Renal pelvis (tissue), 1 donor: ENCODE measurements at regions not wholly inside any gene's neighbourhood (a gene's known extent, or its start where the extent isn't known, plus 50 kb on each side); places are given as distances from the start of the nearest gene placed in this dataset.
"Not testable (repeated sequence)": the region's sequence is repeated elsewhere in the genome, so short reads cannot be mapped to it uniquely, and the experiment has no call there.

Experiments used
- DNase-seq: peaks from one replicate; pipeline ENCODE4 v3.0.0-alpha.2; 2013

GRCh38 chr14:53743371-53743770 lies 213.3 kb downstream of the BMP4 start:
- DNase-seq, result no peak

GRCh38 chr14:53742233-53742620 lies 214.4 kb downstream of the BMP4 start:
- DNase-seq, result no peak

DNA sequence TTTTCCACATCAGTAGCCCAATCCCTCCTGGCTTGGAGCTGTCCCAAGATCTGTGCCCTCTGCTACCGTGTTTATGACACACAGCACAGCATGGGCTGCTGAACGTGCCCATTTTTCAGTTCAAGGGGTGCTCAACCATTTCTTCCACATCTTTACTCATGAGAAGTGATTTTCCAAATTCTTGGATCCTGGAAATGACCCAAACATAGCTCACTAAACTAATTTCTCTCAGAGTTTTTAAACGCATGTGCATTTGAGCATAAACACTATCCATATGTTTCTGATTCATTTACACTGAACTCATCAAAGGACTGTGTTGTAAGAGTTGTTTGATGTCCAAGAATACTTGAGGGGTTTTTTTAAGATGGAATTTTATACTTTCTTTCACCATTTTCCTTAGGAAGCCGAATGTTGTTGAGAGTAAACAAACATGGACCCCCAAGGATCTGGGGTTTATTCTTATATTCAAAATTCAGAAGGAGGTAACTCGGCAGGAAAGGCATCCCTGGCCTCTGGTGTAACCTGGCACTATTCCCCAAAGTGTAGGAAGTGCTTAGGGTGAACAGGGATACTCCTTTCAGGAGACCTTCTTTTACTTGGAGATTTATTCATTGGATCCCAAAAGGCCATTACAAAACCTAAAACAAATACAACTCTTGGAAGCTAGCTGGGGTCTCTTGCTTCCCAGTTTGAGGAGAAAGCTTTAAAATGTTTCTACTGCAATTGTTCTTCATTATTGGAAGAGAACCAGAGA lies 215.0 kb downstream of the BMP4 start:
- DNase-seq, result no peak

- no peak for DNase-seq
Observed at GRCh38 chr14:53740570-53740969, 216.1 kb downstream of the BMP4 start.

DNA sequence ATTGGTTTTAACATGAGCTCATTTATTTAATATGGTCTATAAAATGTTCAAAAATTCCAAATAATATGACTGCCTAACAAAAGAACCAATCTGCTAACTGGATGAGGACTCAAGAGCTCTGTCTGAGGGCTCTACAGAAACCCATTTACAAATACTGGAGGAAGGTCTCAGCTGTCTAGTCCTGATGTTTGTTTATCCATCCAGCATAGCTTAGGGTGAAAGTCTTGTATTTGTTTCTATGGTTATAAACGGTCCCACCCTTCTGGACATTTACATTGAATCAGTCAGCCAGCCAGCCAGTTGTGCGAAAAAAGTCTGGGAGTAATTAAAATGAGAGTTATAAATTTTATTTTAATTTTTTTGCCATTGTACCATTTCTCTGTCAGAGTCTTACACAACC lies 220.7 kb downstream of the BMP4 start:
- no peak for DNase-seq

GRCh38 chr14:53723221-53723620 lies 233.4 kb downstream of the BMP4 start:
- DNase-seq, result no peak

- no peak for DNase-seq
Observed at GRCh38 chr14:53719536-53719935, 237.1 kb downstream of the BMP4 start.

DNA sequence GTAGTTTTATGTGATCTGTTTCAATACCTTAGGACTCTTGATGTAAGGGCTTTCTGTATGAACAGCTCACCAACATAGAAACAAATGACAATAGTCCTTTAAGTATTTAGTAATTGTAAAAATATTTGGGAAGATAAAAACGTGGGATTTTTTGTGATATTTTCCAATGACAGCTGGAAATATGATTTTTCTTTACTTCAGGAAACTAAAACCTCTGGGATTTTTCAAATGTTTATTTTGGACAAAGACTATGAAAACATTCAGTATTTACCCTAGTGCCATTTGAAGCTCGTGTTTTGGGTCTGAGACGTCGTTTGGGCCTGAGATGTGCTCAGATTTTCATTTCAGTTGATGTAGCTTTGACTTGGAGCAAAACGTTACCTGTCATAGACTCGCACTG lies 240.0 kb downstream of the BMP4 start:
- DNase-seq, result no peak

DNA sequence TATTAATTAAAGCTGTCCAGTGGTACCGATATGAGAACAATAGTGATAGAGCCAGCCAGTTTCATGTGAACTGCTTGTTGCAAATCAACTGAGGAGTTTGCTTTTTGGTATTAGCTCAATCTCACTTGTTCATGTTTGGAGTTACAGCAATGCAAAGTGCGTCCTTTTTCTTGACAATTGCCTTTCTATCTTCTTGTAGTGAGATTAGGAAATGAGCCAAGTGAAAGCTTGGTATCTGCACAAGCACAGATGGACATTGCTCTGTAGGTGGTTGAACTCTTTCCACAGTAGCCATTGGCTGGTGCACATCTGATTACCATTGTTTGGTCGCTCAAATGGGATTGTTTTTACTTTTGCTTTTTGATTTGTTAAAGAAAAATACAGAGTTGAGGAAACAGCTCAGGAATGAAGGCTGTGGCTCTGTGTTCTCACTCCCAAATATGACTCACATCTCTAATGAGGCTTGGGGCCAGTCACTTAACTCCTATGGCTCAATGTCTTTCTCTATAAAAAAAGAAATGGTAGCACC lies 241.4 kb downstream of the BMP4 start:
- DNase-seq, result no peak

DNA sequence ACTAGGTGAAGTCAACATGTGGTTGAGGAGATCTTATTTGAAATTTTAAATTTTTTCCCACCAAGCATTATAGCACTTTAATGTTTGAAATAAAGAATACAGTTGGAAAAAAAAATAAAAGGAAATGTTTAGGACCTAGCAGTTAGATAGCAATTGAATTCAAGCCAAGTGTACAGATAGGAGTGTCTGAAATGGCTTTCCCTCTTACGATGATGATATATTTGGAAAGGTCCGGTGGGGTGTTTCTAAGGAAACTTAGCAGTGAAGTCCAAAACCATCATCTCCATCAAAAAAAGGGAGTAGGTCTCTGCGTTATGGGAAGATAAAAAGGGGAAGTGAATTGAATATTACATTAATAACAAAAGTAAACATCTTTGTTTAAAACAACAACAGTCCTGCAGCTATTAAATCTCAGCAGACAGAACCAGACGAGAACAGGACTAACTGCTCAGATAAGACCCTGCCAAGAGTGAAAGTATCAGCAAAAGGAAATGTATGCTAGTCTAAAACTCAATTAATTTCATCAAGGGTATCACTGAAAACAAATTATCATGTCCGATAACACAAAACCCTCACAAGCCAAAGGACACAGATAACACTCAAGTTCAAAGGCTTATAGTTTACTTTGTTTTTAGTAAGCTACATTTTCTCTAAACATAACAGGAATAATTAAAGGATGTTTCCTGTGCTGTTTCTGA lies 242.0 kb downstream of the BMP4 start:
- peak; percentile 47 for DNase-seq

GRCh38 chr14:53712901-53713300 lies 243.7 kb downstream of the BMP4 start:
- not testable (repeated sequence) for DNase-seq

DNA sequence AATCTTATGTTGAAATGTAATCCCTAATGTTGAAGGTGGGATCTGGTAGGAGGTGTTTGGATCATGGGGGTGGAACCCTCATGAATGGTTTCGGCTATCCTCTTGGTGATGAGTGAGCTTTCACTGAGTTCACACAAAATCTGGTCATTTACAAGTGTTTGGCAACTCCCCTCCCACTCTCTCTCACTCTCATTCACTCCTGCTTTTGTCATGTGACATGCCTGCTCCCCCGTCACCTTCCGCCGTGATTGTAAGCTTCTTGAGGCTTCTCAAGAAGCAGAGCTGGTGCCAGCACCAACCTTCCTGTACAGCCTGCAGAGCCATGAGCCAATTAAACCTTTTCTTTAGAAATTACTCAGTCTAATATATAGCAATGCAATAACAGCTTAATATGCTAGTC lies 245.4 kb downstream of the BMP4 start:
- no peak for DNase-seq

DNA sequence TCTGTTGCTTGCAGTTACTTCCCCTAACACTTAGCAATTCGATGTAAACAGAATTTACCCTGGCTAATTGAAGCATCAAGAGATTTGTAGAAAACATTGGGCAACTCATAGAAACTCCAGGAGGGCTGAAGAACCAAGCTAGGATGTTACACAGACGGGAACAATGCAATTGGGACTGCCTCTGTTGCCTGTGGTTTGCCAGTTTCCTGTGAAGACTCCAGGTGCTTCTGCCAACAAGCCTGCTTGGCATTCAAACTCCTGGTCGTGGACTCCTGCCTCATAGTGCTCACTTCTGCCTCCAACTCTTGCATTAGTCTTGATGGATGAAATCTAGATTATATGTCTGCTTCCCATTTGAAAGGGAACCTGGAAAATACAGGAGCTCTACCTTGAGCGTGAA lies 246.0 kb downstream of the BMP4 start:
- DNase-seq, result no peak

- no peak for DNase-seq
Observed at GRCh38 chr14:53709381-53709780, 247.2 kb downstream of the BMP4 start.

DNA sequence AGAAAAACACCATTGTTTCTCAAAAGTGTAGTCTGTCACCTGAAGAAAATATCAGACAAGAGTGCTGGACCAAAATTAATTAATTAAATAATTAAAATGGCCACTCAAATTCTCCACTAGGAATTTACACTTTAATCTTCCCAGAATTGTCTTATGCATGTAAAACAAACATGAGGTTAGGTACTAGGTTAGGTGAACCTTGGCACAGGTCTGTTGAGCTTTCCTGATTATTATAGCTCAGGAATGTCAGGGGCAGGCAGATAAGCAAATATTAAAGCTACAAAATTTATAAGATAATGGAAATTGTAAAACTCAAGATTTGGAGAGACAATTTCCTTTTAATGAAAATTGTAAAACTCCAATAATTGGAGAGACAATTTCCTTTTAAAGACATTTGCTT lies 253.2 kb downstream of the BMP4 start:
- DNase-seq, result no peak

DNA sequence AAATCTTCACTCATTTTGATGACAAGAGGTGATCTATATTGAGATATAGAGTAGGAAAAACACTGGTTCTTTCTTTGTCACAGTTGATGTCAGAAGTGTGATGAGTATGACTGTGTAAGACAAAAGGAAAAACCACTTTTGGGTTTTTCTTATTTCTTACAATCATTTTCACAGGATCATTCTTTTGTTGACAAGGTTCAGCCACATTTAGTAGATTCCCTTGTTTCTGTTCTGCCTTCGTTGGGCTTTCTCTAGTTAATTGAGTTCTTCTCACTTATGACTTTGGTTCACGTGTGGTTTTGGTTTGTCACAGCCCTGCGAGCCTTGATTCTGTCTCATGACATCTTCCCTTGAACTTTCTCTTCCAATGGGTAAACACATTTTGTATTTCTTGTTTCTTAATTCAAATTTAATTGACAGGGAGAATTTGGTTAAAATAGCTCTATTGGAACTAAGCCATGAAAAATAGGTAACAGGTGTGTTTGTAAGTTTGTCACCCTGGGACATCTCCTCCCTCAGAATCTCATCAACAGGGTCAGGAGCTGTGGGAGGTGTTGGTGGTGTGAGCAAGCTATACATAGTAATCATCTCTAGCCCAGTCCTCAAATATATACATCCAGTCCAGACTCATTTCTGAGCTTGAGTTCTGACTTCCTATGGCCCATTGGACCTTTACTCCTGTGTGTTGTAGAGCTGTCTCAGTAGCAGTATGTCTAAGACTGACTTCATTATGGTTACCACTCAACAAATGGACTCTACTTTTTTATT lies 255.3 kb downstream of the BMP4 start:
- DNase-seq, result no peak

- no peak for DNase-seq
Observed at GRCh38 chr14:53696217-53696965, 260.2 kb downstream of the BMP4 start.

DNA sequence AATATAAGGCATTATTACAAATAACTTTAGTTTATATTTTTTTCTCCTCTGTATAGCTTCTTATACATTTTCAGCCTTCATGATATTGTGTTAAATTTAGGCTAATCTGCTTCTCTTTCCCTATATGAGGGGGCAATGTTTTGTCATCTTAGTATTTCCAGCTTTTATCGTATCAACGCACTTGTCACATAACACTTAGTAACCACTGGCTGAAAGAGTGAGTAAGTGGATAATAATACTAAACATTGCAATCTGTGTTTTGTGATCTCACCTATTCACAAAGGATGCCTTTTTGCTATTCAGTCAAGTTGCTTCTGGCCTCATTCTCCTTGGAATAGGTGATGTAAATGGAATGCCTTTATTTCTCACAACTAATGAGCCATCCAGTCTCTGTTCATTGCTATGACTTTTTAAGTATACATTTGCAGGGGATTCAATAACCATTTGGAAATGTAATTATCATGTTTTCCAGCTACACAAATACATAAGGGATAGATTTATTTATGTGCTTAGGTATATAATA lies 260.9 kb downstream of the BMP4 start:
- no peak for DNase-seq

- DNase-seq, result no peak
Observed at GRCh38 chr14:53692885-53693284, 263.7 kb downstream of the BMP4 start.

GRCh38 chr14:53692451-53692850 lies 264.2 kb downstream of the BMP4 start:
- no peak for DNase-seq

DNA sequence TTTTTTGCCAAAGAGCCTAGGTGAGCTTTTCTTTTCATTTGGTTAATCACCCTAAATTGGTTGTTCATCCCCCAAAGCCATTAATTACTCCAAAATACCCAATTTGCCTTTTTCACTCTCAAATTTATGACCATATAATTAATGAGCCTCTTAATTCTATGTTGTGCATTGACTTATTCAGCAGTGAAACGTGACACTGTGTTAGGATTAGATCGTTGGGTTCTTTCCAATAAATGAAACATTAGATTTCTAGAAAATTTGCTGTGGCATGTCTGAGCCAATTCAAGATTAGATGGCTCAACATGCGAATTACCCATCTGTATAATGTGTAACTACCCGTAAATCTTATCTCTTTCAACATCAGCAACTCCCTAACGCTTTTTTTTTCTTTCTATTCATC lies 273.4 kb downstream of the BMP4 start:
- DNase-seq, result peak; percentile 14

- DNase-seq, result no peak
Observed at GRCh38 chr14:53672526-53672925, 284.1 kb downstream of the BMP4 start.
